ENCODE measurements at regions not wholly inside any gene's neighbourhood (a gene's known extent, or its start where the extent isn't known, plus 50 kb on each side); places are given as distances from the start of the nearest gene placed in this dataset.

DNA sequence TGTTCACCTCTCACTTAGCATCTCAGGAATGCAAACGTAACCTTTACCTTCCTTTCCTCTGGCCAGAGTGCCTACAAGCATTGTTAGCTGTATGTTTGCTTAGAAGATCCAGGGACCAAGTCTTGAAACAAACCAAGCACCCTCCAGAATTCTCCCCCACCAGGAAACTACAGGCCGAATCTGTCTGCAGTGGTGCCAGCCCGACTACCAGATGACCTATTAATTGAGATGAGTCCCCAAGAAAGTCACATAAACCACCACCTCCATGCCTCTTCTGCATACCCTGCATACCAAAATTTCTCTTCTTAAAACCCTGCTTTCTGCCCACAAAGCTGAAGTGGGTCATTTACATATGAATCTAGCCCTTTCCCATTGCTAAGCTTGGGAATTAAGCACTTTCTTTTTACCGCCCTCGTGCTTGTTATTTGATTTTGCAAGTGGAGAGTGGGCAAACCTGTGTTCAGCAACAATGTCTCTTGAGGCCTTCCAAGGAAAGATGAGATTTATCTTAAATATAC, 1239.1 kb downstream of the CDH12 start:
- no peak for TF ChIP-seq CTCF (IDR thresholded peaks at IDR 0.05)
- no peak for TF ChIP-seq POLR2AphosphoS5 (IDR thresholded peaks at IDR 0.05)

Measured in suprapubic skin (tissue), 3 donors.